SU-DHL-6 (cell line): ENCODE measurements at regions not wholly inside any gene's neighbourhood (a gene's known extent, or its start where the extent isn't known, plus 50 kb on each side); places are given as distances from the start of the nearest gene placed in this dataset.

Experiments used
- EZH2phosphoT487 ChIP-seq: fragments of 200-600 bp; sonication (generic), shearing (Covaris generic); conservative IDR thresholded peaks from 2 replicates; pipeline ENCODE4 v1.6.1; 2018; ENCODE audit warnings: mild to moderate bottlenecking, antibody characterized with exemption, low read length, moderate library complexity, mixed read lengths
- TF ChIP-seq, protein P1 (sequence below): fragments of 200-600 bp; sonication (generic); IDR thresholded peaks from one replicate; pipeline ENCODE4 v1.5.1; 2017; ENCODE audit warnings: antibody characterized with exemption, mild to moderate bottlenecking, low read length, moderate library complexity; ENCODE audit not compliant: insufficient read depth, poor library complexity, severe bottlenecking

DNA sequence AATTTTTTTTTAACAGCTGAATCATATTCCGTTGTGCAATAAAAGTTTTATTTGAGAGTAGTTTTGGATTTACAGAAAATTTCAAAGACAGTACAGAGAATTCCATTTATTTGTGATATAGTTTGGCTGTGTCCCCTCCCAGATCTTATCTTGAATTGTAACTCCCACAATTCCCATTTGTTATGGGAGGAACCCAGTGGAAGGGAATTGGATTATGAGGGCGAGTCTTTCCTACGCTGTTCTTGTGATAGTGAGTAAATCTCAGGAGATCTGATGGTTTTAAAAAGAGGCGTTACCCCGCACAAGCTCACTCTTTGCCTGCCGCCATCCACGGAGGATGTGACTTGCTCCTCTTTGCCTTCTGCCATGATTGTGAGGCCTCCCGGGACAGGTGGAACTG lies 228.0 kb upstream of the MAGI2 start:
- TF ChIP-seq, protein P1, sequence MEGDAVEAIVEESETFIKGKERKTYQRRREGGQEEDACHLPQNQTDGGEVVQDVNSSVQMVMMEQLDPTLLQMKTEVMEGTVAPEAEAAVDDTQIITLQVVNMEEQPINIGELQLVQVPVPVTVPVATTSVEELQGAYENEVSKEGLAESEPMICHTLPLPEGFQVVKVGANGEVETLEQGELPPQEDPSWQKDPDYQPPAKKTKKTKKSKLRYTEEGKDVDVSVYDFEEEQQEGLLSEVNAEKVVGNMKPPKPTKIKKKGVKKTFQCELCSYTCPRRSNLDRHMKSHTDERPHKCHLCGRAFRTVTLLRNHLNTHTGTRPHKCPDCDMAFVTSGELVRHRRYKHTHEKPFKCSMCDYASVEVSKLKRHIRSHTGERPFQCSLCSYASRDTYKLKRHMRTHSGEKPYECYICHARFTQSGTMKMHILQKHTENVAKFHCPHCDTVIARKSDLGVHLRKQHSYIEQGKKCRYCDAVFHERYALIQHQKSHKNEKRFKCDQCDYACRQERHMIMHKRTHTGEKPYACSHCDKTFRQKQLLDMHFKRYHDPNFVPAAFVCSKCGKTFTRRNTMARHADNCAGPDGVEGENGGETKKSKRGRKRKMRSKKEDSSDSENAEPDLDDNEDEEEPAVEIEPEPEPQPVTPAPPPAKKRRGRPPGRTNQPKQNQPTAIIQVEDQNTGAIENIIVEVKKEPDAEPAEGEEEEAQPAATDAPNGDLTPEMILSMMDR = no peak
- no peak for TF ChIP-seq EZH2phosphoT487
